Mesendoderm (in vitro differentiated cells): ENCODE measurements at regions not wholly inside any gene's neighbourhood (a gene's known extent, or its start where the extent isn't known, plus 50 kb on each side); places are given as distances from the start of the nearest gene placed in this dataset. TPM values are rescaled to one million over a fixed set of nuclear protein-coding genes. Genes with fewer than 3 reads are reported as not detected.

ENCODE experiments used
- DNase-seq: peaks from one replicate; pipeline ENCODE4 v3.0.0; 2013
- H2AK5ac ChIP-seq: 2 replicates; pipeline ENCODE4 v1.6.1; 2013; ENCODE audit warnings: low read length, inconsistent platforms
- H2BK120ac ChIP-seq: 2 replicates; pipeline ENCODE4 v1.6.1; 2013; ENCODE audit warnings: low read depth, mild to moderate bottlenecking, low read length, moderate library complexity, mixed read lengths
- H2BK15ac ChIP-seq: replicated peaks from 2 replicates; pipeline ENCODE4 v1.6.1; 2013; ENCODE audit warnings: low read depth, mild to moderate bottlenecking, moderate library complexity
- H2BK5ac ChIP-seq: 2 replicates; pipeline ENCODE4 v1.6.1; 2013; ENCODE audit warnings: low read length, inconsistent platforms
- H3K18ac ChIP-seq: 2 replicates; pipeline ENCODE4 v1.6.1; 2013; ENCODE audit warnings: mild to moderate bottlenecking, low read length, mixed read lengths
- H3K23ac ChIP-seq: one replicate; pipeline ENCODE4 v1.6.1; 2013; ENCODE audit warnings: low read length
- H3K27ac ChIP-seq: 2 replicates; pipeline ENCODE4 v1.5.1; 2013; ENCODE audit warnings: low read depth, mild to moderate bottlenecking, inconsistent platforms, low read length, moderate library complexity
- H3K27me3 ChIP-seq: 2 replicates; pipeline ENCODE4 v1.6.1; 2013; ENCODE audit warnings: low read length, control low read depth, mild to moderate bottlenecking, inconsistent platforms; ENCODE audit not compliant: insufficient read depth, poor library complexity
- H3K36me3 ChIP-seq: 2 replicates; pipeline ENCODE4 v1.6.1; 2013; ENCODE audit warnings: low read length, inconsistent platforms; ENCODE audit not compliant: control insufficient read depth, insufficient read depth
- H3K4ac ChIP-seq: one replicate; pipeline ENCODE4 v1.6.1; 2013; ENCODE audit warnings: low read depth, mild to moderate bottlenecking, low read length, moderate library complexity
- H3K4me1 ChIP-seq: 2 replicates; pipeline ENCODE4 v1.6.1; 2013; ENCODE audit warnings: low read depth, low read length, inconsistent platforms; ENCODE audit not compliant: control insufficient read depth
- H3K4me2 ChIP-seq: 2 replicates; pipeline ENCODE4 v1.6.1; 2013; ENCODE audit warnings: low read length
- H3K4me3 ChIP-seq: 2 replicates; pipeline ENCODE4 v1.5.1; 2013; ENCODE audit warnings: mild to moderate bottlenecking, low read length
- H3K56ac ChIP-seq: one replicate; pipeline ENCODE4 v1.6.1; 2013; ENCODE audit warnings: low read length
- H3K79me1 ChIP-seq: 2 replicates; pipeline ENCODE4 v1.6.1; 2013; ENCODE audit warnings: low read length, inconsistent platforms
- H3K79me2 ChIP-seq: 2 replicates; pipeline ENCODE4 v1.6.1; 2013; ENCODE audit warnings: mild to moderate bottlenecking, low read length; ENCODE audit not compliant: control insufficient read depth, insufficient read depth
- H3K9ac ChIP-seq: 2 replicates; pipeline ENCODE4 v1.6.1; 2013; ENCODE audit warnings: low read length, inconsistent platforms
- H4K5ac ChIP-seq: one replicate; pipeline ENCODE4 v1.6.1; 2013; ENCODE audit warnings: low read length
- H4K8ac ChIP-seq: one replicate; pipeline ENCODE4 v1.6.1; 2013; ENCODE audit warnings: low read depth, mild to moderate bottlenecking, control low read depth, low read length, moderate library complexity
- WGBS: extraction: QIAGEN DNeasy Blood & Tissue Kit; methylation state at CpG from one replicate; pipeline ENCODE4 v1.1.7; 2013; ENCODE audit warnings: low lambda C conversion rate, missing lambda C conversion rate; ENCODE audit not compliant: insufficient coverage; ENCODE audit errors: extremely low coverage; 5-methylcytosine and 5-hydroxymethylcytosine counted together
- small RNA-seq: library from polyadenylated mRNA; stranded (forward); fragments of <200 nt; extraction: miRNeasy Mini kit (QIAGEN cat#:217004); gene quantifications from one replicate; pipeline ENCODE3, GENCODE V24; 2013; ENCODE audit not compliant: insufficient read depth

DNA sequence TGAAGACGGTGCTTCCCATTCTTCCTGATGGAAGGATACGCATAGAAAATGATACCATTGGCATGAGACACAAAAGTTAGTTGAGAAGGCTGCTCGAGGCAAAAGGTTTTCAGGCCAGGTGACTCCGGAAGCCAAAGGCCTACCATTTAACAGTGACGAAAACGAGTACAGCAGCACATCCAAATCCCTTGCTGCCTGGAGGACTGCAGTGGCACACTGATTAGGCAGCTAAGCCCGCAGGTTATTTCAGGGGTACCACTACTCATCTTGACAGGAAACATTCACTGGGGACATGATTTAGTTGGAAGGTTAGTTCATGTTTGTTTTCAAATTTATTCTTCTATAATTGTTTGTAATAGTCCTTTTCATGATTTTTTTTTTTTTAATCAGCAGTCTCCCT, 59.9 kb upstream of the BCHE start:
- Histone ChIP-seq H3K27ac (no peak overlapping the region), H4K8ac (no peak overlapping the region), H3K4me3 (no peak overlapping the region), H3K4ac (no peak overlapping the region), H3K4me2 (no peak overlapping the region), H3K9ac (no peak overlapping the region), H3K56ac (no peak overlapping the region), H3K23ac (no peak overlapping the region), H2AK5ac (no peak overlapping the region), H4K5ac (no peak overlapping the region), H2BK120ac (no peak overlapping the region), H3K18ac (no peak overlapping the region), H3K79me1 (no peaks in the 10 kb centered on the region), H3K4me1 (no peaks in the 10 kb centered on the region), H3K27me3 (no peaks in the 10 kb centered on the region), H2BK5ac (no peak overlapping the region), H2BK15ac (no peak overlapping the region), H3K36me3 (no peaks in the 10 kb centered on the region), H3K79me2 (no peaks in the 10 kb centered on the region)
- DNase-seq = no peak
- no CpG with 5 or more reads among the region's 7 CpGs for WGBS

GRCh38 chr3:165895919-165896318, 58.7 kb upstream of the BCHE start:
- no CpG with 5 or more reads among the region's 5 CpGs for WGBS
- no peak overlapping the region for H3K56ac ChIP-seq

DNA sequence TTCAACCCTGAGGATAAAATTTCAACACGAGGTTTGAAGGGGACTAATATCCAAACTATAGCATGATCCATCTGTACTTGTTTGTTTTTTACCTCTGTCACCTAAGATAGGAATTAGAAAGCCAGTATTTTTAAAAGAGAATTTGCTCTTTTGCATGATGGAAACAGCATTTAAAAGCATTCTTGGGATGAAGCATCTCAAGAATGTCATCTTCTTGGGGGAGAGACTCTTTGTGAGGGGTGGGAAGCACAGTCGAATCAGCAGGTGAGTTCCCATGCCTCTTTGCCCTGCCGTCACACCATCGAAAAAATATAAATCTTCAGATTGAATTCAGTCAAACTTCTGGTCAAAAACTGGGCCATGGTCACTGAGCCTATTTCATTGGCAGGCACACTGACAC, 55.3 kb upstream of the BCHE start:
- H2BK15ac ChIP-seq = no peak overlapping the region
- no peak overlapping the region for H3K23ac ChIP-seq
- H3K56ac ChIP-seq = no peak overlapping the region
- no peak overlapping the region for H3K9ac ChIP-seq
- H4K8ac ChIP-seq = no peak overlapping the region
- no peak overlapping the region for H4K5ac ChIP-seq
- no peaks in the 10 kb centered on the region for H3K79me1 ChIP-seq
- WGBS = no CpG with 5 or more reads among the region's 4 CpGs
- H3K79me2 ChIP-seq = no peaks in the 10 kb centered on the region
- no peaks in the 10 kb centered on the region for H3K4me1 ChIP-seq
- H3K36me3 ChIP-seq = no peaks in the 10 kb centered on the region
- no peak overlapping the region for H3K18ac ChIP-seq
- no peak overlapping the region for H3K4me2 ChIP-seq
- no peak overlapping the region for H2BK120ac ChIP-seq
- no peak overlapping the region for H3K4ac ChIP-seq
- DNase-seq = peak; percentile 29
- H2AK5ac ChIP-seq = no peak overlapping the region
- no peak overlapping the region for H2BK5ac ChIP-seq
- H3K27ac ChIP-seq = no peak overlapping the region
- H3K4me3 ChIP-seq = no peak overlapping the region
- H3K27me3 ChIP-seq = no peaks in the 10 kb centered on the region

More at GRCh38 chr3:165895919-165896318, 58.7 kb upstream of the BCHE start:
- Histone ChIP-seq H3K27me3 (no peaks in the 10 kb centered on the region), H2BK5ac (no peak overlapping the region), H2BK120ac (no peak overlapping the region), H4K8ac (no peak overlapping the region), H3K79me2 (no peaks in the 10 kb centered on the region), H3K4ac (no peak overlapping the region), H3K4me2 (no peak overlapping the region), H3K23ac (no peak overlapping the region), H2BK15ac (no peak overlapping the region), H3K9ac (no peak overlapping the region), H3K4me3 (no peak overlapping the region), H3K18ac (no peak overlapping the region), H3K4me1 (no peaks in the 10 kb centered on the region), H2AK5ac (no peak overlapping the region), H3K27ac (no peak overlapping the region), H4K5ac (no peak overlapping the region), H3K79me1 (no peaks in the 10 kb centered on the region), H3K36me3 (no peaks in the 10 kb centered on the region)
- DNase-seq = peak; percentile 74

Small RNA genes in the stretch of these regions (small RNA-seq; reads per million reads assigned to genes)
- gene AC069439.1 (not detected), gene AC072046.1 (not detected), gene AC072046.2 (not detected), gene MTND4LP10 (not detected), gene RN7SKP298 (not detected)
